HepG2 (cell line): ENCODE measurements at regions not wholly inside any gene's neighbourhood (a gene's known extent, or its start where the extent isn't known, plus 50 kb on each side); places are given as distances from the start of the nearest gene placed in this dataset.
"Not testable (repeated sequence)": the region's sequence is repeated elsewhere in the genome, so short reads cannot be mapped to it uniquely, and the experiment has no call there.

Source experiments
- ASH2L ChIP-seq: fragments of 300-600, 200-600 bp; sonication (generic); IDR thresholded peaks from 2 replicates; pipeline ENCODE4 v1.7.0; 2017; ENCODE audit warnings: low read depth, mild to moderate bottlenecking, moderate library complexity, mixed read lengths, low read length; ENCODE audit not compliant: insufficient read length
- CAMTA2 ChIP-seq: sonication (generic); formaldehyde crosslinking; IDR thresholded peaks from 2 replicates; pipeline ENCODE4 v1.4.0; 2020; ENCODE audit warnings: mild to moderate bottlenecking, missing genetic modification reagents, borderline replicate concordance
- CEBPB ChIP-seq: IDR thresholded peaks from 2 replicates; pipeline ENCODE4 v1.6.1; 2011; ENCODE audit warnings: low read depth, low read length, improper control_type of control experiment, borderline replicate concordance
- CREM ChIP-seq, 2 experiments: sonication (generic) in 1 of 2; formaldehyde crosslinking in 1 of 2; IDR thresholded peaks; 2 replicates each; pipeline versions ENCODE4 v1.4.0 to v1.6.1; 2016 to 2020; ENCODE audit warnings: antibody characterized with exemption in 1 of 2, mild to moderate bottlenecking in 1 of 2, missing genetic modification reagents in 1 of 2
- ELF3 ChIP-seq: IDR thresholded peaks from 2 replicates; pipeline ENCODE4 v1.6.1; 2016; ENCODE audit warnings: missing genetic modification reagents, missing compliant biosample characterization
- MBD4 ChIP-seq: IDR thresholded peaks from 2 replicates; pipeline ENCODE4 v1.6.1; 2012; ENCODE audit warnings: low read length, inconsistent platforms, borderline replicate concordance
- MIER2 ChIP-seq: IDR thresholded peaks from 2 replicates; pipeline ENCODE4 v1.6.1; 2016; ENCODE audit warnings: missing biosample characterization, missing genetic modification reagents
- RFX5 ChIP-seq: IDR thresholded peaks from 2 replicates; pipeline ENCODE4 v1.6.1; 2011; ENCODE audit warnings: low read depth, low read length, improper control_type of control experiment
- SMC3 ChIP-seq: IDR thresholded peaks from 2 replicates; pipeline ENCODE4 v1.6.1; 2011; ENCODE audit warnings: low read length, improper control_type of control experiment
- ZNF335 ChIP-seq: sonication (generic); formaldehyde crosslinking; IDR thresholded peaks from 2 replicates; pipeline ENCODE4 v1.4.0; 2020; ENCODE audit warnings: missing genetic modification reagents
- TF ChIP-seq, protein P1 (sequence below): sonication (generic); formaldehyde crosslinking; IDR thresholded peaks from 2 replicates; pipeline ENCODE4 v1.4.0; 2020; ENCODE audit warnings: missing genetic modification reagents
- TF ChIP-seq, protein P2 (sequence below): sonication (generic); formaldehyde crosslinking; IDR thresholded peaks from 2 replicates; pipeline ENCODE4 v1.4.0; 2020; ENCODE audit warnings: low read depth, mild to moderate bottlenecking, missing genetic modification reagents
- TF ChIP-seq, protein P3 (sequence below): sonication (generic); formaldehyde crosslinking; IDR thresholded peaks from 2 replicates; pipeline ENCODE4 v1.5.0; 2020; ENCODE audit warnings: mild to moderate bottlenecking, missing genetic modification reagents, moderate library complexity

DNA sequence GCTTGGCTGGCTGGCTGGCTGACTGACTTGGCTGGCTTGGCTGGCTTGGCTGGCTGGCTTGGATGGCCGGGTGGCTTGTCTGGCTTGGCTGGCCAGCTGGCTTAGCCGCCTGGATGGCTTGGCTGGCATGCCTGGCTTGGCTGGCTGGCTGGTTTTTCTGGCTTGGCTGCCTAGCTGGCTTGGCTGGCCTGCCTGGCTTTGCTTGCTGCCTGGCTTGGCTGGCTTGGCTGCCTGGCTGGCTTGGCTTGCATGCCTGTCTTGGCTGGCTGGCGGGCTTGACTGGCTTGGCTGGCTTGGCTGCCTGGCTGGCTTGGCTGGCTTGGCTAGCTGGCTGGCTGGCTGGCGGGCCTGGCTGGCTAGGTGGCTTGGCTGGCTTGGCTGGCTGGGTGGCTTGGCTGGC is 2830.5 kb downstream of the RPIA start:
- TF ChIP-seq ZNF335 (CRISPR knock-in tag); ASH2L; CREM (IDR thresholded peaks at IDR 0.05); CREM (CRISPR knock-in tag; IDR thresholded peaks at IDR 0.05); CAMTA2 (CRISPR knock-in tag); MIER2 (CRISPR knock-in tag); CEBPB; SMC3; RFX5; ELF3 (CRISPR knock-in tag); MBD4: not testable (repeated sequence)
- TF ChIP-seq, protein P1, sequence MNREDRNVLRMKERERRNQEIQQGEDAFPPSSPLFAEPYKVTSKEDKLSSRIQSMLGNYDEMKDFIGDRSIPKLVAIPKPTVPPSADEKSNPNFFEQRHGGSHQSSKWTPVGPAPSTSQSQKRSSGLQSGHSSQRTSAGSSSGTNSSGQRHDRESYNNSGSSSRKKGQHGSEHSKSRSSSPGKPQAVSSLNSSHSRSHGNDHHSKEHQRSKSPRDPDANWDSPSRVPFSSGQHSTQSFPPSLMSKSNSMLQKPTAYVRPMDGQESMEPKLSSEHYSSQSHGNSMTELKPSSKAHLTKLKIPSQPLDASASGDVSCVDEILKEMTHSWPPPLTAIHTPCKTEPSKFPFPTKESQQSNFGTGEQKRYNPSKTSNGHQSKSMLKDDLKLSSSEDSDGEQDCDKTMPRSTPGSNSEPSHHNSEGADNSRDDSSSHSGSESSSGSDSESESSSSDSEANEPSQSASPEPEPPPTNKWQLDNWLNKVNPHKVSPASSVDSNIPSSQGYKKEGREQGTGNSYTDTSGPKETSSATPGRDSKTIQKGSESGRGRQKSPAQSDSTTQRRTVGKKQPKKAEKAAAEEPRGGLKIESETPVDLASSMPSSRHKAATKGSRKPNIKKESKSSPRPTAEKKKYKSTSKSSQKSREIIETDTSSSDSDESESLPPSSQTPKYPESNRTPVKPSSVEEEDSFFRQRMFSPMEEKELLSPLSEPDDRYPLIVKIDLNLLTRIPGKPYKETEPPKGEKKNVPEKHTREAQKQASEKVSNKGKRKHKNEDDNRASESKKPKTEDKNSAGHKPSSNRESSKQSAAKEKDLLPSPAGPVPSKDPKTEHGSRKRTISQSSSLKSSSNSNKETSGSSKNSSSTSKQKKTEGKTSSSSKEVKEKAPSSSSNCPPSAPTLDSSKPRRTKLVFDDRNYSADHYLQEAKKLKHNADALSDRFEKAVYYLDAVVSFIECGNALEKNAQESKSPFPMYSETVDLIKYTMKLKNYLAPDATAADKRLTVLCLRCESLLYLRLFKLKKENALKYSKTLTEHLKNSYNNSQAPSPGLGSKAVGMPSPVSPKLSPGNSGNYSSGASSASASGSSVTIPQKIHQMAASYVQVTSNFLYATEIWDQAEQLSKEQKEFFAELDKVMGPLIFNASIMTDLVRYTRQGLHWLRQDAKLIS (CRISPR knock-in tag): not testable (repeated sequence)
- TF ChIP-seq, protein P2, sequence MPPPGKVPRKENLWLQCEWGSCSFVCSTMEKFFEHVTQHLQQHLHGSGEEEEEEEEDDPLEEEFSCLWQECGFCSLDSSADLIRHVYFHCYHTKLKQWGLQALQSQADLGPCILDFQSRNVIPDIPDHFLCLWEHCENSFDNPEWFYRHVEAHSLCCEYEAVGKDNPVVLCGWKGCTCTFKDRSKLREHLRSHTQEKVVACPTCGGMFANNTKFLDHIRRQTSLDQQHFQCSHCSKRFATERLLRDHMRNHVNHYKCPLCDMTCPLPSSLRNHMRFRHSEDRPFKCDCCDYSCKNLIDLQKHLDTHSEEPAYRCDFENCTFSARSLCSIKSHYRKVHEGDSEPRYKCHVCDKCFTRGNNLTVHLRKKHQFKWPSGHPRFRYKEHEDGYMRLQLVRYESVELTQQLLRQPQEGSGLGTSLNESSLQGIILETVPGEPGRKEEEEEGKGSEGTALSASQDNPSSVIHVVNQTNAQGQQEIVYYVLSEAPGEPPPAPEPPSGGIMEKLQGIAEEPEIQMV: not testable (repeated sequence)
- TF ChIP-seq, protein P3, sequence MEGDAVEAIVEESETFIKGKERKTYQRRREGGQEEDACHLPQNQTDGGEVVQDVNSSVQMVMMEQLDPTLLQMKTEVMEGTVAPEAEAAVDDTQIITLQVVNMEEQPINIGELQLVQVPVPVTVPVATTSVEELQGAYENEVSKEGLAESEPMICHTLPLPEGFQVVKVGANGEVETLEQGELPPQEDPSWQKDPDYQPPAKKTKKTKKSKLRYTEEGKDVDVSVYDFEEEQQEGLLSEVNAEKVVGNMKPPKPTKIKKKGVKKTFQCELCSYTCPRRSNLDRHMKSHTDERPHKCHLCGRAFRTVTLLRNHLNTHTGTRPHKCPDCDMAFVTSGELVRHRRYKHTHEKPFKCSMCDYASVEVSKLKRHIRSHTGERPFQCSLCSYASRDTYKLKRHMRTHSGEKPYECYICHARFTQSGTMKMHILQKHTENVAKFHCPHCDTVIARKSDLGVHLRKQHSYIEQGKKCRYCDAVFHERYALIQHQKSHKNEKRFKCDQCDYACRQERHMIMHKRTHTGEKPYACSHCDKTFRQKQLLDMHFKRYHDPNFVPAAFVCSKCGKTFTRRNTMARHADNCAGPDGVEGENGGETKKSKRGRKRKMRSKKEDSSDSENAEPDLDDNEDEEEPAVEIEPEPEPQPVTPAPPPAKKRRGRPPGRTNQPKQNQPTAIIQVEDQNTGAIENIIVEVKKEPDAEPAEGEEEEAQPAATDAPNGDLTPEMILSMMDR (CRISPR knock-in tag): not testable (repeated sequence)
